SU-DHL-6 (cell line): ENCODE measurements at regions not wholly inside any gene's neighbourhood (a gene's known extent, or its start where the extent isn't known, plus 50 kb on each side); places are given as distances from the start of the nearest gene placed in this dataset.

ENCODE experiments used
- H2AFZ ChIP-seq: fragments of 200-600 bp; sonication (generic); 2 replicates; pipeline ENCODE4 v1.6.1; 2014; ENCODE audit warnings: low read depth, mild to moderate bottlenecking, moderate library complexity, mixed read lengths, antibody characterized with exemption, low read length; ENCODE audit not compliant: severe bottlenecking
- H3F3A ChIP-seq: fragments of 200-600 bp; shearing (Covaris generic); 2 replicates; pipeline ENCODE4 v1.6.0; 2016; ENCODE audit warnings: antibody characterized with exemption, mild to moderate bottlenecking; ENCODE audit not compliant: insufficient read depth
- H3K27ac ChIP-seq: fragments of 200-600 bp; sonication (generic); 2 replicates; pipeline ENCODE4 v1.5.1; 2016; ENCODE audit warnings: low read depth, mild to moderate bottlenecking, low read length, moderate library complexity, mixed read lengths
- H3K27me3 ChIP-seq: fragments of 200-600 bp; sonication (generic), shearing (Covaris generic); 2 replicates; pipeline ENCODE4 v1.6.0; 2014; ENCODE audit warnings: mild to moderate bottlenecking, low read length
- H3K36me3 ChIP-seq: fragments of 200-600 bp; sonication (generic); 2 replicates; pipeline ENCODE4 v1.6.1; 2014; ENCODE audit warnings: mild to moderate bottlenecking, low read length, mixed read lengths
- H3K4me2 ChIP-seq: fragments of 300-600, 200-600 bp; shearing (Covaris generic), sonication (generic); 2 replicates; pipeline ENCODE4 v1.6.0; 2014; ENCODE audit warnings: low read length, low read depth, mild to moderate bottlenecking; ENCODE audit not compliant: poor library complexity, severe bottlenecking
- H3K4me3 ChIP-seq: fragments of 200-600 bp; sonication (generic); 2 replicates; pipeline ENCODE4 v1.5.1; 2014; ENCODE audit warnings: antibody characterized with exemption, low read length, mild to moderate bottlenecking, mixed read lengths; ENCODE audit not compliant: insufficient read depth, poor library complexity, severe bottlenecking
- H3K79me2 ChIP-seq: fragments of 200-600 bp; sonication (generic); 2 replicates; pipeline ENCODE4 v1.6.1; 2014; ENCODE audit warnings: mild to moderate bottlenecking, low read length, moderate library complexity; ENCODE audit not compliant: insufficient read depth
- H3K9ac ChIP-seq: fragments of 200-600 bp; sonication (generic); 2 replicates; pipeline ENCODE4 v1.7.0; 2014; ENCODE audit warnings: mild to moderate bottlenecking, low read length
- H3K9me2 ChIP-seq: fragments of 200-600 bp; sonication (generic); replicated peaks from 2 replicates; pipeline ENCODE4 v1.6.1; 2014; ENCODE audit warnings: low read length; ENCODE audit not compliant: insufficient read depth
- H3K9me3 ChIP-seq: fragments of 200-600 bp; sonication (generic); 2 replicates; pipeline ENCODE4 v1.6.1; 2014; ENCODE audit warnings: low read length, mixed read lengths; ENCODE audit not compliant: insufficient read depth
- H4K20me1 ChIP-seq: fragments of 200-600 bp; sonication (generic); 2 replicates; pipeline ENCODE4 v1.6.1; 2014; ENCODE audit warnings: low read depth, mild to moderate bottlenecking, antibody characterized with exemption, low read length, moderate library complexity, mixed read lengths
- EZH2phosphoT487 ChIP-seq: fragments of 200-600 bp; sonication (generic), shearing (Covaris generic); conservative IDR thresholded peaks from 2 replicates; pipeline ENCODE4 v1.6.1; 2018; ENCODE audit warnings: mild to moderate bottlenecking, antibody characterized with exemption, low read length, moderate library complexity, mixed read lengths
- TF ChIP-seq, protein P1 (sequence below): fragments of 200-600 bp; sonication (generic); IDR thresholded peaks from one replicate; pipeline ENCODE4 v1.5.1; 2017; ENCODE audit warnings: antibody characterized with exemption, mild to moderate bottlenecking, low read length, moderate library complexity; ENCODE audit not compliant: insufficient read depth, poor library complexity, severe bottlenecking

GRCh38 chr12:77232045-77232444, 166.7 kb upstream of the E2F7 start:
- H3K27ac ChIP-seq, result no peak overlapping the region
- H3F3A ChIP-seq, result no peaks in the 10 kb centered on the region
- TF ChIP-seq EZH2phosphoT487, result no peak
- TF ChIP-seq, protein P1, sequence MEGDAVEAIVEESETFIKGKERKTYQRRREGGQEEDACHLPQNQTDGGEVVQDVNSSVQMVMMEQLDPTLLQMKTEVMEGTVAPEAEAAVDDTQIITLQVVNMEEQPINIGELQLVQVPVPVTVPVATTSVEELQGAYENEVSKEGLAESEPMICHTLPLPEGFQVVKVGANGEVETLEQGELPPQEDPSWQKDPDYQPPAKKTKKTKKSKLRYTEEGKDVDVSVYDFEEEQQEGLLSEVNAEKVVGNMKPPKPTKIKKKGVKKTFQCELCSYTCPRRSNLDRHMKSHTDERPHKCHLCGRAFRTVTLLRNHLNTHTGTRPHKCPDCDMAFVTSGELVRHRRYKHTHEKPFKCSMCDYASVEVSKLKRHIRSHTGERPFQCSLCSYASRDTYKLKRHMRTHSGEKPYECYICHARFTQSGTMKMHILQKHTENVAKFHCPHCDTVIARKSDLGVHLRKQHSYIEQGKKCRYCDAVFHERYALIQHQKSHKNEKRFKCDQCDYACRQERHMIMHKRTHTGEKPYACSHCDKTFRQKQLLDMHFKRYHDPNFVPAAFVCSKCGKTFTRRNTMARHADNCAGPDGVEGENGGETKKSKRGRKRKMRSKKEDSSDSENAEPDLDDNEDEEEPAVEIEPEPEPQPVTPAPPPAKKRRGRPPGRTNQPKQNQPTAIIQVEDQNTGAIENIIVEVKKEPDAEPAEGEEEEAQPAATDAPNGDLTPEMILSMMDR, result no peak
- H3K36me3 ChIP-seq, result no peaks in the 10 kb centered on the region
- H3K4me3 ChIP-seq, result no peak overlapping the region
- H2AFZ ChIP-seq, result no peak overlapping the region
- H3K9me2 ChIP-seq, result no peaks in the 10 kb centered on the region
- H3K79me2 ChIP-seq, result no peaks in the 10 kb centered on the region
- no peaks in the 10 kb centered on the region for H4K20me1 ChIP-seq
- H3K27me3 ChIP-seq, result no peaks in the 10 kb centered on the region
- no peak overlapping the region for H3K4me2 ChIP-seq
- H3K9me3 ChIP-seq, result 0 out of 2 replicates have a peak, but pooled peaks cover 4% of the 10 kb centered on the region
- no peak overlapping the region for H3K9ac ChIP-seq

- Histone ChIP-seq H3F3A (no peaks in the 10 kb centered on the region), H3K4me2 (no peak overlapping the region), H4K20me1 (no peaks in the 10 kb centered on the region), H3K27ac (no peak overlapping the region), H3K27me3 (no peaks in the 10 kb centered on the region), H3K9me2 (no peaks in the 10 kb centered on the region), H3K4me3 (no peak overlapping the region), H3K79me2 (no peaks in the 10 kb centered on the region), H3K36me3 (no peaks in the 10 kb centered on the region), H2AFZ (no peak overlapping the region), H3K9me3 (0 out of 2 replicates have a peak, but pooled peaks cover 4% of the 10 kb centered on the region), H3K9ac (no peak overlapping the region)
- no peak for TF ChIP-seq EZH2phosphoT487
- TF ChIP-seq, protein P1, result no peak
Measured at GRCh38 chr12:77231501-77231918, 166.1 kb upstream of the E2F7 start.

DNA sequence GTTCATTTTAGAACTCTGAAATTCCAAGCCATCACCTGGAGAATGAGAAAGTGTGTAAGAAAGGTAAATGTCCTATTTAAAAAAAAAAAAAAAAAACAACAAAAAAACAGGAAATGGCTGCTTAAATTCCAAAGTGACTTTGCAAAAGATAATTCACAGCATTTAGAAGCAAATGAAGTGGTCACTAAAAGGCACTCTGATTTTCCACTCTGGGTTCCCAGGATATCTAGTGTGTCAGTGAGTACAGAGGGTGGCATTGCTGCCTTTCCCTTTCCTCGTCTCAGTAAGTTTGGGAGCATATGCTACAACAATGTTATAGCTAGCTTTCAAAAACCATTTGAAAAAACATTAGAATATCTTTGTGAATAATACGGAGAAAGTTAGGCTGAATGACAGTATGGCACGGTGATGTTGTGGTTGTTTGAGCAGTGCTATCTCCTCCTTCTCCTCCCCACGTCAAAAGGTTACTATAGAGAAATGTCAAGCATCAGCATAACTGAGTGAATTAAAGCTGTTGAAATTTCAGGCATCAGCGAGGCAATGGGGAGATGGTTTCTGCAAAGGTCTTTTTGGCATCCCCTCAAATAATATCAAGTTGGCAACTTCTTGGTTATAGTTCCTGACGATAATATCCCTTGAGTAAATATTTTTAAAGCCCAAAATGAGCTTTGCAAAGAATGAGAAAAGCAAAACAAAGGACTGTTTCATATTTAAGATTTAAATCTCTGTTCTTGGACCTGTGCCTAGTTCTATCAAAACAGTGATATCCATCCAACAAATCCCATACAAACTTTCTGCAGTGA, 164.5 kb upstream of the E2F7 start:
- Histone ChIP-seq H3K27ac (no peak overlapping the region), H3K36me3 (no peaks in the 10 kb centered on the region), H3K79me2 (no peaks in the 10 kb centered on the region), H3K27me3 (no peaks in the 10 kb centered on the region), H3K9me2 (no peaks in the 10 kb centered on the region), H3F3A (no peaks in the 10 kb centered on the region), H2AFZ (no peak overlapping the region), H3K4me3 (no peak overlapping the region), H3K9ac (no peak overlapping the region), H3K4me2 (no peak overlapping the region), H4K20me1 (no peaks in the 10 kb centered on the region), H3K9me3 (0 out of 2 replicates have a peak, but pooled peaks cover 4% of the 10 kb centered on the region)
- no peak for TF ChIP-seq EZH2phosphoT487
- TF ChIP-seq, protein P1, result no peak
